PC-9 (cell line): ENCODE measurements at regions not wholly inside any gene's neighbourhood (a gene's known extent, or its start where the extent isn't known, plus 50 kb on each side); places are given as distances from the start of the nearest gene placed in this dataset.

Source experiments
- CTCF ChIP-seq: fragments of 200-600 bp; sonication (generic); conservative IDR thresholded peaks from 2 replicates; pipeline ENCODE4 v1.6.1; 2017; ENCODE audit warnings: mixed run types, antibody characterized with exemption, mild to moderate bottlenecking, moderate library complexity
- EZH2 ChIP-seq: fragments of 200-600 bp; sonication (generic); IDR thresholded peaks from 2 replicates; pipeline ENCODE4 v1.8.0; 2017; ENCODE audit warnings: antibody characterized with exemption, low read depth

DNA sequence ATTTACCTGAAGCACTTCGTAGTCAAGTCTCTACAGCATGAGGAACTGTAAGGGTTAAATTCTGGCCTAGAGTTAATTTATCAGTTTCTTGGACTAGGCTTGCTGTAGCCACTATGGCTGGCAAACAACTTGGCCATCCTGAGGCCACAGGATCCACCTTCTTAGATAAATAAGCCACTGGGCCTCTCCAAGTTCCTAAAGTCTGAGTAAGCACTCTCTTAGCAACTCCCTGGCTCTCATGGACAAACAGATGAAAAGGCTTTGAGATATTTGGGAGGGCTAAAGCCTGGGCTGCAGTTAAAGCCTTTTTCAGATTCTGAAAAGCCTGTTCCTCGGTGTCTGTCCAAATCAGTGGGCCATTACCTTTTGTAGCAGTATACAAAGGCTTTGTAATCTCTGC, 675.0 kb downstream of the TMEM121 start:
- TF ChIP-seq EZH2 (no peak), CTCF (no peak)
